ENCODE measurements at regions not wholly inside any gene's neighbourhood (a gene's known extent, or its start where the extent isn't known, plus 50 kb on each side); places are given as distances from the start of the nearest gene placed in this dataset.

GRCh38 chr5:124050120-124050770 lies 538.3 kb downstream of the CSNK1G3 start:
- TF ChIP-seq CTCF (IDR thresholded peaks at IDR 0.05) (no peak), POLR2A (IDR thresholded peaks at IDR 0.05) (no peak)

Data from uterus (tissue), 2 donors.